Head of caudate nucleus (tissue), 42 donors: ENCODE measurements at regions not wholly inside any gene's neighbourhood (a gene's known extent, or its start where the extent isn't known, plus 50 kb on each side); places are given as distances from the start of the nearest gene placed in this dataset.
"Not testable (repeated sequence)": the region's sequence is repeated elsewhere in the genome, so short reads cannot be mapped to it uniquely, and the experiment has no call there.

Source experiments
- DNase-seq, 42 donors: peaks; one replicate each; pipeline versions ENCODE4 v3.0.0 to v3.0.0-alpha.2; 2020 to 2021; ENCODE audit warnings: mixed read lengths in 7 of 42
- intact Hi-C: fragments of 100-400 bp; cut with DNase I; formaldehyde crosslinking; loops from one replicate; pipeline ENCODE4 v1.15.0; 2022

DNA sequence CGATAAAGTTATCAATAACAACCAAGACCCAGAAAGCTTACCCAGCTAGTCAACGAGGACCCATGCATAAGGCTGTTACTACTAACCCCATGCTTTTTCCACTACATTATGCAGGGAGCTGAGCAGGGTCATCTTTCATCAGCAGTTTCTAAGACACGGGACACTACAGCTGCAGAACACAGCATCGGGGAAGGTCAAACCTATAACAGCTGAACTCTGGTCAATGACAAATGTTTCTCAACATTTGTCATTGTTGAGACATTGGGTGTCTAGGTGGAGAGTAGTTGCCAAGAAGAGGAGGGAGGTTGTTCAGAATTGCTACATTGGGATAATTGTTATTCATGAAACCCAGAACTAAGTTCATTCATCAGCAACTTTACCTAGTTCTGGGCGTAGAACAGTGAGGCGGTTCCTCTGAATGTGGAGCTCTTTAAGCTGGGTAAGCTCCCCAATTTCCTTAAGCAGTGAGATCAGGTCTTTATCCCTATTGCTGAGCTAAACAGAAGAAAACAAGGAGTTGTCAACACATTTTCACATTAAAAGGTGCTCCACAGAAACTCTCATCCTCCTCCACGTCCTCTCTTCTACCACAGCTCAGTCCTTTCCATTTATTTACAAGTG, 105.6 kb downstream of the ZNF22 start:
- intact Hi-C loops: no loop called here
- DNase-seq: no peak

DNA sequence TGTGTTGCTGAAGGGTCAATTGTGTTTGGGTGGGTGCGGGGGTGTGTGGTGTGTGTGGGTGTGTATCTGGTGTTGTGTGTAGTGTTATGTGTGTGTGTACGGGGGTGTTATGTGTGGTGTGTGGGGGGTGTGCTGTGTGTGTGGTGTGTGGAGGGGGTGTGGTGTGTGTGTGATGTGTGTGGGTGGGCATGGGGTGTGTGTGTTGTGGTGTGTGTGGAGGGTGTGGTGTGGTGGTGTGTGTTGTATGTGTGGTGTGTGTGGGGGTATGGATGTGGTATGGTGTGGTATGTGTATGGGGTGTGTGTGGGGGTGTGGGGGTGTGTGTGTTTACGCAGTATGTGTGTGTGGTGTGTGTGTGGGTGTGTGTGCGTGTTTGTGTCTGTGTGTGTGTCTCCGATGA, 110.8 kb downstream of the ZNF22 start:
- no peak for DNase-seq
- intact Hi-C loops: no loop called here

DNA sequence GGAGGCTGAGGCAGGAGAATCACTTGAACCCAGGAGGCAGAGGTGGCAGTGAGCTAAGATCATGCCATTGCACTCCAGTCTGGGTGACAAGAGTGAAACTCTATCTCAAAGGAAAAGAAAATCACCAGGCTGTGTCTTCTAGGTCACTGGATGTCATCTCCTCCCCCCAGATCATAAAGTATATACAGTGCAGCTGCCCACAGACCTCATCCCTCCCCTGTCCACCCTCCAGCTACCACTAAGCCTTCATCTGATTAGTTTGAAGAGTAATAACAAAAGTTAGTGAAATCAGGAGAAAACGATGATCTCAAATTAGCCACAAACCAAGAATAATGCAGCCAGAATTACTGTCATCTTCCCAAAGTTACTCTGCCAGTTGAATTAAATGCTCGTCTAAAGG, 117.2 kb downstream of the ZNF22 start:
- DNase-seq, intact Hi-C loops: not testable (repeated sequence)

DNA sequence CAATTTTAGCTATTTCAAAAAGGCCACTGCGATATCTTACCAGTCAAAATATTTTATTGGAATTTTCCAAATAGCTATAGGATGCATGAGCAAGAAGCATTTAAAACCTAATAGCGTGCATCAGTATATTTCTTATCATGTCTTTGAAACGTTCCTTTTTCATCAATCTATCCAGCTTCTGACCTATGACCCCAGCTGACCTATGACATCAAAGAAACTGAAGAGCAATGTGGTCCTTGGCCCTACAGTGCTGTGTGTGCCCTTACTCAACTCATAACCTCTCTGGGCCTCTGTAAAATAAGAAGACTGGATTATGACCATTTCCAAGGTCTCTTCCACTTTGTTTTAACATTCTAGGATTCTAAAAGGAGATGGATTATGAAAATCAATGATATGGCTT, 118.2 kb downstream of the ZNF22 start:
- intact Hi-C loops: no loop called here
- DNase-seq: no peak

DNA sequence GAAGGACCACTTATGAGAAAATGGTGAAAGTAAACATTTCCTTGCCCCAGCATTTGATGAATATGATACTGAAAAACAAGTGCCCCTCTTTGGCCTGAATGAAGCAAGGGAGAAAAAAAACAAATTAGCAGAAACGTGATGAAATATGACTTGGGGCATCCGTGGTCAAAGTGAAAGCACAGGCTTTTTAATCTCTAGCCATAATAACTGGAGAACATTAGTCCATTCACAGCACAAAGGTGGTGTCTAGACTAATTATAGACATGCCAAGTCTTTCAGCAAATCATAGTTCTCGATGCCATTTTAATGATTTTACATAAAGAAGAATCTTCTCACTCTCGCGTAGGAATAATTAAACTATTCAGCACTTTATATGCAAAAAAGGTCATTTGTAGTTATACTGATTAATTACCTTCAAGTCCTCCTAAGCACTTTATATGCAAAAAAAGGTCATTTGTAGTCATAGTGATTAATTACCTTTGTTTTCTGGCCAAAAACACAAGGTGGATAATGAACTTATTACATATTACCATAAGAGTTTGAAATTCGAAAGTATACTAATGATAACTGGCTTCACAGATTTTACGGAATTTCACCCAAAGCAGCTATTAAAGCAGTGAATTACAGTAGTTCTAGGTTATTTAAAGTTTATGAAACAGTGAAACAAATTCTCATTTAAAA, 121.6 kb downstream of the ZNF22 start:
- DNase-seq, intact Hi-C loops: not testable (repeated sequence)

DNA sequence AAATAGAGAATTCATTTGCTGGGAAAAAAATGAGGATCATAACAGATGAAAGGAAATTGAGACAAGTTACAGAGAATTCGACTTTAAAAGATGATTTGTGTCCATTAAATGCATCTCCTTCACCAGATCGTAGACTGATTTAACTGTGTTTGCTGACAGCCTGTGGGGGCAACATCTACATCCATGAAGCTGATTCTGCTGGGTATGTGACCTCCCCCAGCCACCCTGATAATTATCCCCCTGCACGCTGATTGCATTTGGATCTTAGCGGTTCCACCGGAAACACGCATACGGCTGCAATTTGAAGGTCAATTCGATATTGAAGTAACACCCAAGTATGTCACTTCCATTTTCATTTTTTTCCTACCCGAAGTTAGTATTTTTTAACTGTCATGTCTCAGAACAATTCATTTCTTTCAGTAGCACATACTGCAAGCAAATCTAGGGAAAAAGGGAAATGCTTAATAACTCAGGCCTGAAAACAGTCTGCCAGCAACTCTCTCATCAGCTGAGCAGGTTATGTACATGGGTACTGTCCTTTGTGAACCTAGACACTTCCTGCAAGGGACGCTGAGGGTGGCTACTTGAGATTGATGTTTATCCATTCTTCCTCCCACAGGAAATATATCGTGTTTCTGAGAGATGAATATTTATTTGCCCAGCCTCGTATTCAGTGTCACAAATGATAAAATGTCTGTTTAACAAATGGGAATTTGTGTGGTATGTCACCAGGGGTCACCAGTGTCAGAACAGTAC, 134.9 kb downstream of the ZNF22 start:
- intact Hi-C loops: no loop called here
- DNase-seq: no peak

DNA sequence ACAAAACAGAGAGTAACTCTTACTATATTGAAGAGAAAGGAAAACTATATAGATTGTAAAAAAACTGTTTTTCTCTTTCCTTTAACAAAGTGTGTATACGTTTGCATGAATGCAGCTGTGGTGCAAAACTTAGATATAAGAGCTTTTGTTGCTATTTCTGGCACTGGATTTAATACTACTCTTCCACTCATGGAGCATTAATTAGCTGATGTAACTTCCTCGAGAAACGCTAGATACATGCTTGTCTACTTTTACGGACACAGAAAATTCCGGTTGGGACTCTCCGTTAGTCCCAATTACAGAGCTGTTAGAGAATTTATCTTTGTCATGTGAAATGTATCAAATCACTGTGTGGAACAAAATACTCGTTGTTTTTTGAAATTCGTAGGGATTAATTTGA, 135.5 kb downstream of the ZNF22 start:
- no peak for DNase-seq
- intact Hi-C loops: no loop called here

DNA sequence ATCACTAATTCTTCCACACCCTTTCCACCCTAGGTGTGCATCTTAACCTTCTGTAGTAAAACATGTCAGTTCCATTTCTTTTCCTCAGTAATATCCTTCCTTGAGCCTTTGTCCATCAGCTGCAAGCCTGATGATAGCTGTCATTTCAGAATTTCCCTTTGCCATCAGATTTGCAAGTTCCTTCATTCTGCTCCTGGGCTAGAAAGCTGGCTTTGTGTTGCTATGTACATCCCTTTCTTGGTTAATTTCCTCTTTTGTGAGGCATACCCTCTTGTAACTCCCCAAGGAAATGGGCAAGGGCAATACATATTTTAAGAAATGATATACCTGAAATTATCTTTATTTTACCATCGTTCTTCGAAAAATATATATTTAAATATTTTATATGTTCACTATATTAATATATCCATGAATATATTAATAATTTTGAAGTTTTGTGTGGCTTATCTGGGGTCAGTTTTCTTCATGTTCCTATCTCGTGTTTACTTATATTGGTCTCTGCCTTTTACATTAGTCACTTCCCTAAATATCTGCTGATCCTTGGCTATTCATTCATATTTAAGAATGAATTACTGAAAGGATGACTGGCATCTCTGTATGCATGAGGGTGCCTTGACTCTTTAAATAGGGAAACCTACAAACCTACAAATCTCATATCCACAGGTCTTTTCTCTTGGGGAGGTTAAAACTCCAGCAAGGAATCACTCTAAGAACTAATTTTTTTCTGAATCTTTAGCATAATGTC, 143.8 kb downstream of the ZNF22 start:
- intact Hi-C loops: no loop called here
- DNase-seq: no peak

DNA sequence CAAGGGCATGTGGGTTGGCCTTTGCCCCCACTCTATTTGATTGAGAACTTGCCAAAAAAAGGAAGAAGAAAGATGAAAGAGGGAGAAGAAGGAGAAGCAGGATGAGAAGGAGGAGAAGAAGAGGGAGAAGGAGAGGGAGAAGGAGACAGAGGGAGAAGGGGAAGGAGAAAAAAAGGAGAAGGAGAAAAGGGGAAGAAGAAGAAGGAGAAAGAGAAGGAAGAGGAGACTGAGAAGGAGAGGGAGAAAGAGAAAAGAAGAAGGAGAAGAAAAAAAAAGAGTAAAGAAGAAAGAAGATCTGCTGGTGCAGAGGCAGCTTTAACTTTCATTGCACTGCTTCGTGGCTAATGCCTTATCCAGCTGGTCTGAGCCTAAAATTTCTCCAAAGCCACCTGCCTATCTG, 144.4 kb downstream of the ZNF22 start:
- DNase-seq, intact Hi-C loops: not testable (repeated sequence)

DNA sequence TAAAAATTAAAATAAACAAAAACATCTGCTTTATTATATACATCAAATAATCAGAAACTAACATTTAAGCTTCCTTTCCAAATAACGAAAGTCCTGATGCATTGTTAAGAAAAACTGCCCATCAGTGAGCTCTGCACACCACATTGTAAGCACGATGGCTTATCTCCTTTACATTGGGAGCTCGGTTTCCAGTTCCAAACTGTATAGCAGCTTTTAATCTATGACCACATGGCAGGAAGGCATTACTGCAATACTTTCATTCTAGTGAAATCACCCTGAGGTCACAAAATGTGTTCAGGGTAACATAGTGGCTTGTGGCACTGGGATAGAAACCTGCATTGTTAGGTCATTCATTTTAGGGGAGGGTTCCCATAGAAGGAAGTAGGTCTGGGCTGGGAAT, 146.3 kb downstream of the ZNF22 start:
- DNase-seq: no peak
- intact Hi-C loops: no loop called here

DNA sequence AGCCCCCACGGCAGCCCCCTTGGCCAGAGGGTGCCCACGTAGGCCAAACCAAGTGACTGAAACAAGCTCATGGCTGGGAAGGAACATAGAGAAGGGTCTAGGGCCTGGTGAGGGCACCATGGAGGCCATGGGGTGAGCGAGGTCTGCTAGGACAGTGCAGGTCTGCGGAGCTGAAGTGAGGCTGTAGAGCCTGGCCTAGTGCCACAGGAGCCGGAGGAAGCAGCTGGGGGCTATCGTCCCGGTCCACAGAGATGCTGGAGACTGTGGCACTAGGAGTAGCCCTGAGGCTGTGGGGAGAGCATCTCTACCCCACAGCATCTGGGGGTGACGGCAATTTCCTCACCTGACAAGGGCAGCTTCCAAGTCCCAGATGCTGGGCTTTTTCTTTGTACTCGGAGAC, 150.3 kb downstream of the ZNF22 start:
- no peak for DNase-seq
- intact Hi-C loops: no loop called here

DNA sequence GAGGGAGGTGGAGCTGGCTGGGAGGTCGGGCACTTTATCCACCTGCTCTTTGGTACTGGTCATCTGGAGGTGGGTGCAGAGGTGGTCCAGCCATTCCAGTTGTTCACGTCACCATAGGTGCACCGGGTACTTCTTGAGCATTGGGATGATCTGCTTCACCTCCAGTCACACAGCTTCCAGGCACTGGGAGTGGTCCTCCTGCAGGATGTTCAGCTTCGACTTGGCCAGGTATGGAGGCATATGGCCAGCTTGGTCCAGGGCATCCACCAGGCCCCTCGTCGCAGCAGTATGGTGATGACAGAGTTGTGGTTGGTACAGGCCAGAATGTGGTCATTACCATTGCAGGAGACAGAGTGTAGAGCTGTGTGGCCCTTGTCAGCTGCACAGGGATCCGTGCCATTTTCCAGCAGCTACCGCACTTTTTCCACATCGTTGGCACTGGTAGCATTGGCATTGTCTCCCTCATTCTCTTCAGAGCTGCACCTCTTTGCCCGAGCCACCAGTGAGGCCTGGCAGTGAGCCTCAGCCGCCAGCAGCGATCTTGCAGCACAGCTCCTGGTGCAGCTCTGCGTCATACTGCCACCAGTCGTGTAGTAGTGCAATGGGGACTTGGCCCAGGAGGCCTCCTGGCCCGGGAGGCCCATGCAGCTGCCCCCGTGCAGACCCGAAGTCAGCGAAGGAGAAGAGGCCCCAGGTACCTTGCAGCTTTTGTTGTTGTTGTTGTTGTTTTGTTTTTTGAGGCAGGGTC, 150.9 kb downstream of the ZNF22 start:
- no peak for DNase-seq
- intact Hi-C loops: no loop called here

DNA sequence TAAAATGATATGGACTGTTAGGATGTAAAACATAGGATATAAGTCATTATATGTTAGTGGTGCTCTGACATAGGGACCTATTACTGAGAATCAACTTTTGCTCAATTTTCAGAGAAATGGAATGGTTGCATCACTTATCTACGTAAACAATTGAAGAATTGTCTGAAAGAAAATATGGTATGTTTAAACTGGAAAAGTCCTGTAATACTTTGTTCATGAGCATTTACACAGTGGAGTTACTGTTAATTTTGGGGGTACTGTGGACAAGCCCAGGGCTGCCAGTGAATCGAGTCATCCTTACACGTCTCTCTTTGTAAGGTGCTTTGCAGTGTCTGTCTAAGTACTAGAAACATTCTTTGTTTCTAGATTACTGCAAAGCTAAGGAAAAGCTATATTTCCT, 152.0 kb downstream of the ZNF22 start:
- intact Hi-C loops: no loop called here
- DNase-seq: no peak

DNA sequence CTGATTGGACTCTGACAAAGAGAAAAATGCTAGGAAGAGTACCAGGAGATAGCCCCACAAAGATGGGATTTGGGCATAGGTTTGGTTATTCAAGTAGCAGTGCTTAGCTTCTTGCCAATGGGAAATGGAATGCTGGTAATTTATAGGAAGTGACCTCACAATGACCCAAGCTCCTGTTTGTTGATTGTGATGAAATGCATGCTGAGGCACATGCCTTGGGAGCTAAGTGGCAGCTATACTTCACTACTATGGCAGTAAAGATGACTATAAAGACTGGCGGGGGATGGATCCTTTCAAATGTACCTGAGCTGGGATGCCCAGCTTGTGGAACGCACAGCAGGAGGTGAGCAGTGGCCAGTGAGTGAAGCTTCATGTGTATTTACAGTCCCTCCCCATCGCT, 153.8 kb downstream of the ZNF22 start:
- intact Hi-C loops: no loop called here
- no peak for DNase-seq

DNA sequence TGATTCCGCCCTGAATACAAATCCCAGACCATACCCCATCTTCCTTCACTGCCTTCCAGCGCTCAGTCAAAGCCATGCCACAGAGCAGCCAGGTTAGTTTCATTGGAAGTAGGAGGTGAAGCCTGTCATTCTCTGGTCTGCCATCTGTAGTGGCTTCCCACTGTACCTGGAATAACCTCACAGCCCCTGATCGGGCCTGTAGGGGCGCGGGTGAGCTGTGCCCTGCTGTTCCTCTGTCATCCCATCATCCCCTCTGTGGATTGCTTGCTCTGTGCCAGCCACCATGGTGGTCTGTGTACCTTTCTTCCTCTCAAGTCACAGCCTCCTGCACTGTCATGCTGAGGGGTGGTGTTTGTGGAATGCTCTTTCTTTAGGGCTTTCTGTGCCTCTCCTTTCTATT, 155.1 kb downstream of the ZNF22 start:
- no peak for DNase-seq
- intact Hi-C loops: no loop called here

DNA sequence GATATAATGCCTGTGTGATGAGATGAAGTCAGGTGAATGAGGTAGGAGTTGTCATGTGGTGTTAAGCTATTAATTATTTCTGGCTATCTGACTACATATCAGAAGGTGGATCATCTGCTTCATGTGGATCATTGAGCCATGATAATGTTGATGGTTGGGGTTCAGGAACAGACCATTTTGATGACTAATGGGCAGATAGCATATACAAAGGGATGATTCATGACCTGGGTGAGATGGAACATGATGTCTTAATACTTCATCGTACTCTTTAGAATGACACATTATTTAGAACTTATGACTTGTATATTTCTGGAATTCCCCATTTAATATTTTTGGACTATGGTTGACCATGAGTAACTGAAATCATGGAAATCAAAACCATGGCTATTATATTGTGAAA, 155.1 kb downstream of the OR13A1 start:
- DNase-seq: no peak
- intact Hi-C loops: no loop called here

DNA sequence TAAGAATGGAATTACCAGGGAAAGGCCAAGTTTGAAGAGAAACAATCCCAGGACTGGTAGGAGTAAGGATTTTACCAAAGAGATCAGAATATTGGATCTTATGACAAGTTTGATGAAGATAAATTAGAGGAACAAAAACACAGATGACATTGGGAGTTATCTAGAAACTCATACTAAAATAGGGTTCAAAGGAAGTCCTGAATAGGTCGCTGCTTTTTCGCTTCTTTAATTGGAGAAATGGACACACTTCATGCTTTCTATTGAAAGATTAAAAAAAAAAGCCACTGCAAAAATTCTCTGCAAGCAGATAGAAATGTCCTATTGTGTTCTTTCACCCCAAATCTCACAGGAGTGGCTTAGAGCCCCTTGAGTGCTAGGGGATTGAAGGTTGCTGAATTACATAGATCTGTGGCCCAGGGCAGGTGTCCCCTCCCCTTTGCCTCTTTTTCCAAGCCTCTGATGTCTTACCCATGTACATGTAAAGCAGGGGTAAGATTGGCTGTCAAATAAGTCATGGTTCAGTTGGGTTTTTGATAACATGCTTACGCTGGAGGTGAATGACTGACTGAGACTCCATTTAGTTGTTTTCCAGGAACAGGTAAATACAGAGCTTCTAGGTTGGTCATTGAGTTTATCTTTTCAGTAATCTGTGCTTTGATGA, 152.0 kb downstream of the OR13A1 start:
- no peak for DNase-seq
- intact Hi-C loops: no loop called here

DNA sequence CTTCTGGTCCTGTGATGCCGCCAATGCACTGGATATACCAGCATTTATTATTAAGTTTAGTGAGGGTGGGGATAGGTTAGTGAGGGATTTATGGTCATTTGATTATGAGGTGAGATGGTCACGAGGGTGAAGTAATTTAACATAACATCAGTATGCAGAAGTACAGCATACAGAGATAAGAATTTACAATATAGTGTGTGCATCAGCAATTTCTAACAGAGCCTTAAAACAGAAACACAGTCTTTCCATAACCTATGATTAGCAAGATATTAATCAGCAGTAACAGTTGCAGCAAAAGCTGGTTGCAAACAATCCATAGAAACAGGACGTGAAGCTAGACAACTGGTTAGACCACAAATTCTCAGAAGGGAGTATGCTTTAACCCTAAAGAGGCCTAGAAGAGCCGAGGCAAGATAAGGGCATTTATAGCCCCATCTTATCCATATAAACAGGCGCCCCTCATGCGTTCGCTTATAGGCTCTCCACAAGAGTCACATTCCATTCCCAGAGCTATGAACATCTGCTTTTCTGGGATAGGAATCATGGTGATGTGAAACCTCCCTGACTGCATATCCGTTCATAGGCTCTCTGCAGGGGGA, 139.8 kb downstream of the OR13A1 start:
- intact Hi-C loops, DNase-seq: not testable (repeated sequence)
